ENCODE measurements at regions not wholly inside any gene's neighbourhood (a gene's known extent, or its start where the extent isn't known, plus 50 kb on each side); places are given as distances from the start of the nearest gene placed in this dataset.

- DNase-seq (ENCODE audit: low read depth, low spot score), result no peak
- Histone ChIP-seq H3K4me3 (ENCODE audit: insufficient read length, low read depth) (no peak overlapping the region), H3K27me3 (ENCODE audit: insufficient read depth, insufficient read length) (no peaks in the 10 kb centered on the region), H3K4me1 (ENCODE audit: insufficient read depth, insufficient read length) (no peaks in the 10 kb centered on the region), H3K9me3 (ENCODE audit: insufficient read depth, low read length) (no peaks in the 10 kb centered on the region), H3K9ac (ENCODE audit: insufficient read length, low read depth) (no peak overlapping the region), H3K36me3 (ENCODE audit: insufficient read depth, insufficient read length, low read length) (no peaks in the 10 kb centered on the region)
- TF ChIP-seq YY1 (IDR thresholded peaks at IDR 0.05; ENCODE audit: insufficient read depth, insufficient read length) (no peak), ZNF274 (IDR thresholded peaks at IDR 0.05; ENCODE audit: low read depth, low read length) (no peak), SUZ12 (IDR thresholded peaks at IDR 0.05; ENCODE audit: extremely low read depth, insufficient read depth, insufficient read length) (no peak)
Measured at GRCh38 chr5:13454050-13454449, 490.4 kb downstream of the DNAH5 start.

- no peaks in the 10 kb centered on the region for H3K9me3 ChIP-seq (ENCODE audit: insufficient read depth, low read length)
- no peaks in the 10 kb centered on the region for H3K4me1 ChIP-seq (ENCODE audit: insufficient read depth, insufficient read length)
- no peak overlapping the region for H3K9ac ChIP-seq (ENCODE audit: insufficient read length, low read depth)
- no peak for DNase-seq (ENCODE audit: low read depth, low spot score)
- no peaks in the 10 kb centered on the region for H3K27me3 ChIP-seq (ENCODE audit: insufficient read depth, insufficient read length)
- TF ChIP-seq YY1 (IDR thresholded peaks at IDR 0.05; ENCODE audit: insufficient read depth, insufficient read length) (no peak), SUZ12 (IDR thresholded peaks at IDR 0.05; ENCODE audit: extremely low read depth, insufficient read depth, insufficient read length) (no peak), ZNF274 (IDR thresholded peaks at IDR 0.05; ENCODE audit: low read depth, low read length) (no peak)
- H3K36me3 ChIP-seq (ENCODE audit: insufficient read depth, insufficient read length, low read length), result no peaks in the 10 kb centered on the region
- H3K4me3 ChIP-seq (ENCODE audit: insufficient read length, low read depth), result no peak overlapping the region
Measured at GRCh38 chr5:13448843-13449242, 495.6 kb downstream of the DNAH5 start.

GRCh38 chr5:13439430-13439829 lies 505.1 kb downstream of the DNAH5 start:
- Histone ChIP-seq H3K36me3 (ENCODE audit: insufficient read depth, insufficient read length, low read length) (no peaks in the 10 kb centered on the region), H3K27me3 (ENCODE audit: insufficient read depth, insufficient read length) (no peaks in the 10 kb centered on the region), H3K4me1 (ENCODE audit: insufficient read depth, insufficient read length) (no peaks in the 10 kb centered on the region), H3K4me3 (ENCODE audit: insufficient read length, low read depth) (no peak overlapping the region), H3K9me3 (ENCODE audit: insufficient read depth, low read length) (no peaks in the 10 kb centered on the region), H3K9ac (ENCODE audit: insufficient read length, low read depth) (no peak overlapping the region)
- TF ChIP-seq ZNF274 (IDR thresholded peaks at IDR 0.05; ENCODE audit: low read depth, low read length) (no peak), SUZ12 (IDR thresholded peaks at IDR 0.05; ENCODE audit: extremely low read depth, insufficient read depth, insufficient read length) (no peak), YY1 (IDR thresholded peaks at IDR 0.05; ENCODE audit: insufficient read depth, insufficient read length) (no peak)
- no peak for DNase-seq (ENCODE audit: low read depth, low spot score)

GRCh38 chr5:13427827-13428557 lies 516.5 kb downstream of the DNAH5 start:
- H3K4me1 ChIP-seq (ENCODE audit: insufficient read depth, insufficient read length), result no peaks in the 10 kb centered on the region
- no peaks in the 10 kb centered on the region for H3K9me3 ChIP-seq (ENCODE audit: insufficient read depth, low read length)
- TF ChIP-seq YY1 (IDR thresholded peaks at IDR 0.05; ENCODE audit: insufficient read depth, insufficient read length) (no peak), ZNF274 (IDR thresholded peaks at IDR 0.05; ENCODE audit: low read depth, low read length) (no peak), SUZ12 (IDR thresholded peaks at IDR 0.05; ENCODE audit: extremely low read depth, insufficient read depth, insufficient read length) (no peak)
- no peak overlapping the region for H3K4me3 ChIP-seq (ENCODE audit: insufficient read length, low read depth)
- no peak for DNase-seq (ENCODE audit: low read depth, low spot score)
- H3K36me3 ChIP-seq (ENCODE audit: insufficient read depth, insufficient read length, low read length), result no peaks in the 10 kb centered on the region
- no peak overlapping the region for H3K9ac ChIP-seq (ENCODE audit: insufficient read length, low read depth)
- H3K27me3 ChIP-seq (ENCODE audit: insufficient read depth, insufficient read length), result no peaks in the 10 kb centered on the region

GRCh38 chr5:13412040-13412595 lies 532.4 kb downstream of the DNAH5 start:
- H3K9me3 ChIP-seq (ENCODE audit: insufficient read depth, low read length), result no peaks in the 10 kb centered on the region
- H3K4me3 ChIP-seq (ENCODE audit: insufficient read length, low read depth), result no peak overlapping the region
- H3K4me1 ChIP-seq (ENCODE audit: insufficient read depth, insufficient read length), result no peaks in the 10 kb centered on the region
- H3K9ac ChIP-seq (ENCODE audit: insufficient read length, low read depth), result no peak overlapping the region
- DNase-seq (ENCODE audit: low read depth, low spot score), result no peak
- H3K27me3 ChIP-seq (ENCODE audit: insufficient read depth, insufficient read length), result no peaks in the 10 kb centered on the region
- TF ChIP-seq SUZ12 (IDR thresholded peaks at IDR 0.05; ENCODE audit: extremely low read depth, insufficient read depth, insufficient read length), result no peak
- no peak for TF ChIP-seq YY1 (IDR thresholded peaks at IDR 0.05; ENCODE audit: insufficient read depth, insufficient read length)
- TF ChIP-seq ZNF274 (IDR thresholded peaks at IDR 0.05; ENCODE audit: low read depth, low read length), result no peak
- no peaks in the 10 kb centered on the region for H3K36me3 ChIP-seq (ENCODE audit: insufficient read depth, insufficient read length, low read length)

- H3K36me3 ChIP-seq (ENCODE audit: insufficient read depth, insufficient read length, low read length), result no peaks in the 10 kb centered on the region
- H3K9ac ChIP-seq (ENCODE audit: insufficient read length, low read depth), result no peak overlapping the region
- no peaks in the 10 kb centered on the region for H3K9me3 ChIP-seq (ENCODE audit: insufficient read depth, low read length)
- H3K4me1 ChIP-seq (ENCODE audit: insufficient read depth, insufficient read length), result no peaks in the 10 kb centered on the region
- H3K27me3 ChIP-seq (ENCODE audit: insufficient read depth, insufficient read length), result no peaks in the 10 kb centered on the region
- no peak for DNase-seq (ENCODE audit: low read depth, low spot score)
- no peak overlapping the region for H3K4me3 ChIP-seq (ENCODE audit: insufficient read length, low read depth)
- TF ChIP-seq YY1 (IDR thresholded peaks at IDR 0.05; ENCODE audit: insufficient read depth, insufficient read length) (no peak), SUZ12 (IDR thresholded peaks at IDR 0.05; ENCODE audit: extremely low read depth, insufficient read depth, insufficient read length) (no peak), ZNF274 (IDR thresholded peaks at IDR 0.05; ENCODE audit: low read depth, low read length) (no peak)
Measured at GRCh38 chr5:13408616-13409015, 535.9 kb downstream of the DNAH5 start.

GRCh38 chr5:13403351-13403750 lies 541.1 kb downstream of the DNAH5 start:
- H3K36me3 ChIP-seq (ENCODE audit: insufficient read depth, insufficient read length, low read length), result no peaks in the 10 kb centered on the region
- H3K4me3 ChIP-seq (ENCODE audit: insufficient read length, low read depth), result no peak overlapping the region
- H3K9me3 ChIP-seq (ENCODE audit: insufficient read depth, low read length), result no peaks in the 10 kb centered on the region
- H3K27me3 ChIP-seq (ENCODE audit: insufficient read depth, insufficient read length), result no peaks in the 10 kb centered on the region
- DNase-seq (ENCODE audit: low read depth, low spot score), result no peak
- H3K4me1 ChIP-seq (ENCODE audit: insufficient read depth, insufficient read length), result no peaks in the 10 kb centered on the region
- no peak for TF ChIP-seq ZNF274 (IDR thresholded peaks at IDR 0.05; ENCODE audit: low read depth, low read length)
- no peak for TF ChIP-seq SUZ12 (IDR thresholded peaks at IDR 0.05; ENCODE audit: extremely low read depth, insufficient read depth, insufficient read length)
- no peak overlapping the region for H3K9ac ChIP-seq (ENCODE audit: insufficient read length, low read depth)

All from NT2/D1 (cell line).